Gastrocnemius medialis (tissue), 4 donors: ENCODE measurements at regions not wholly inside any gene's neighbourhood (a gene's known extent, or its start where the extent isn't known, plus 50 kb on each side); places are given as distances from the start of the nearest gene placed in this dataset.

Source experiments
- ATAC-seq, 2 donors: fragments of 150-250 bp; one replicate each; pipeline ENCODE4 v1.9.1; 2016
- DNase-seq, 2 donors: peaks; one replicate each; pipeline ENCODE4 v3.0.0-alpha.2; 2019
- H3K27ac ChIP-seq, 4 donors: fragments of 200-600 bp; sonication (generic); 1 replicate in 1 of 4; 2 replicates in 3 of 4; pipeline ENCODE4 v1.5.1; 2016 to 2018; ENCODE audit warnings: mild to moderate bottlenecking in 2 of 4, moderate library complexity in 1 of 4
- H3K27me3 ChIP-seq, 3 donors: fragments of 200-600 bp; sonication (generic) in 2 of 3; 1 replicate in 1 of 3; 2 replicates in 2 of 3; pipeline versions ENCODE4 v1.5.1 to v1.6.0; 2016 to 2019; ENCODE audit warnings: mild to moderate bottlenecking in 1 of 3, moderate library complexity in 1 of 3
- H3K36me3 ChIP-seq, 2 donors: fragments of 200-600 bp; sonication (generic) in 1 of 2; one replicate each; pipeline ENCODE4 v1.5.1; 2017 to 2018
- H3K4me1 ChIP-seq, 2 donors: fragments of 200-600 bp; sonication (generic) in 1 of 2; one replicate each; pipeline ENCODE4 v1.5.1; 2016 to 2017; ENCODE audit warnings: mild to moderate bottlenecking in 2 of 2
- H3K4me3 ChIP-seq, 4 donors: fragments of 200-600 bp; sonication (generic) in 3 of 4; 1 replicate in 1 of 4; 2 replicates in 3 of 4; pipeline ENCODE4 v1.5.1; 2016 to 2019; ENCODE audit warnings: mild to moderate bottlenecking in 2 of 4
- H3K9me3 ChIP-seq, 3 donors: fragments of 200-600 bp; sonication (generic) in 2 of 3; 1 replicate in 1 of 3; 2 replicates in 2 of 3; pipeline ENCODE4 v1.5.1; 2016 to 2019
- CTCF ChIP-seq, 5 experiments: fragments of 450-650 bp in 3 of 5; fragments of 200-600 bp in 2 of 5; sonication (generic) in 2 of 5; IDR thresholded peaks in 4 of 5; conservative IDR thresholded peaks in 1 of 5; 1 replicate in 4 of 5; 2 replicates in 1 of 5; pipeline ENCODE4 v1.5.1; 2016 to 2019; ENCODE audit warnings: antibody characterized with exemption in 5 of 5, mild to moderate bottlenecking in 3 of 5, moderate library complexity in 3 of 5
- POLR2A ChIP-seq, 2 donors: fragments of 450-650 bp; IDR thresholded peaks; one replicate each; pipeline ENCODE4 v1.6.1; 2017; ENCODE audit warnings: antibody characterized with exemption in 2 of 2, mild to moderate bottlenecking in 2 of 2, moderate library complexity in 2 of 2
- in situ Hi-C, 4 donors: fragments of 200-750 bp; cut with MboI; loops; one replicate each; pipeline versions ENCODE4 v1.15.0 to v1.8.0; 2017; ENCODE audit warnings: low sequenced_read_pairs in 4 of 4
- intact Hi-C: fragments of 100-400 bp; cut with DNase I; formaldehyde crosslinking; loops from one replicate; pipeline ENCODE4 v1.15.1; 2023; ENCODE audit warnings: low total_unique reads

DNA sequence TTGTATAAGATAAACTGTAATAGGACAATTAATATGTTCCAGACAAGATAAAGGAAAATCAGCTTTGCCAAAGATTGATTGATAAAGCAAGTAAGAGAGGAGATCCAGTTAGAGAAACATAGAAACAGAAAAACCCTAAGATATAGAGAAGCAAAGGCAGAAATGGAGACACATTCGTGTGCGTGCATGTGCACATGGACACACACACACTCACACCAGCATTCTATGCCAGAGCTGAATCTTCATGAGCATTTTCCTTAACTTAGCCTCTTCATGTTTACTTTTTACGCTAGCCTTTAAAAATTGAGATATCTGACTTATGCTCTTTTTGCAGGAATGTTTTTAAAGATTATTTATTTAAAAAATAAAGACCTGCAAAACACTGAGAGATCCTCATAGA is 168.5 kb upstream of the ATP2B1 start:
- TF ChIP-seq CTCF (IDR thresholded peaks at IDR 0.05 in 4 of 5, conservative IDR thresholded peaks at IDR 0.05 in 1 of 5) (no peak), POLR2A (IDR thresholded peaks at IDR 0.05) (no peak)

DNA sequence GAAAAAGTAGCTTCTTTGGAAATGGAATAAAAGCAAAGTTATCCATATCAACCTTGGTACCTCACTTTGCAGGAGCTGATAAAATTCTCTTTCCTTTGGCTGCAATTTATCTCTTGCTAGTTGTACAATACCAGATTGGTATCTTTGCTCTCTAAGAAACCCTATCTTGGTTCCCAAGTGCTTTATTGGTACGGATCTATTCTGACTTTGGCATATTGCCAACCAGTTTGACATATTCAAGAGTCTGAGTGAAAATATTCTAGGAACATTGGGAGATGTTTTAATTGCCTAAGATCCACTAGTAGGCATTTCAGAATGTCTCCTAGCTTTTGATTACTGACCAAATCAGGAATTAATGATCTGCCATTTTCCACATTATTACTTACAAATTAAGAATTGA is 167.2 kb upstream of the ATP2B1 start:
- Histone ChIP-seq H3K27ac (no peak overlapping the region), H3K36me3 (no peaks in the 10 kb centered on the region), H3K4me3 (no peak overlapping the region), H3K27me3 (no peaks in the 10 kb centered on the region), H3K4me1 (no peaks in the 10 kb centered on the region), H3K9me3 (no peaks in the 10 kb centered on the region)
- TF ChIP-seq POLR2A (IDR thresholded peaks at IDR 0.05) (no peak), CTCF (IDR thresholded peaks at IDR 0.05 in 4 of 5, conservative IDR thresholded peaks at IDR 0.05 in 1 of 5) (no peak)
- in situ Hi-C loops = no loop called here
- intact Hi-C loops = no loop called here
- DNase-seq (no peak), ATAC-seq (no peak)

More for the DNA sequence above, 168.5 kb upstream of the ATP2B1 start:
- no peak overlapping the region for H3K4me3 ChIP-seq
- no peak overlapping the region for H3K27ac ChIP-seq
- intact Hi-C loops (no loop called here), in situ Hi-C loops (no loop called here)
- no peaks in the 10 kb centered on the region for H3K27me3 ChIP-seq
- H3K36me3 ChIP-seq = no peaks in the 10 kb centered on the region
- no peaks in the 10 kb centered on the region for H3K4me1 ChIP-seq
- H3K9me3 ChIP-seq = no peaks in the 10 kb centered on the region
- no peak for ATAC-seq
- DNase-seq = no peak

GRCh38 chr12:89875225-89875624 is 166.6 kb upstream of the ATP2B1 start:
- no peaks in the 10 kb centered on the region for H3K27me3 ChIP-seq
- ATAC-seq = no peak
- TF ChIP-seq POLR2A (IDR thresholded peaks at IDR 0.05) = no peak
- no peak for DNase-seq
- no peaks in the 10 kb centered on the region for H3K9me3 ChIP-seq
- no peaks in the 10 kb centered on the region for H3K36me3 ChIP-seq
- in situ Hi-C loops = no loop called here
- H3K4me1 ChIP-seq = no peaks in the 10 kb centered on the region
- H3K27ac ChIP-seq = no peak overlapping the region
- intact Hi-C loops = no loop called here
- H3K4me3 ChIP-seq = no peak overlapping the region

- DNase-seq (no peak), ATAC-seq (no peak)
- no peak overlapping the region for H3K27ac ChIP-seq
- intact Hi-C loops = no loop called here
- no peaks in the 10 kb centered on the region for H3K9me3 ChIP-seq
- TF ChIP-seq POLR2A (IDR thresholded peaks at IDR 0.05) = no peak
- no peak for TF ChIP-seq CTCF (IDR thresholded peaks at IDR 0.05 in 4 of 5, conservative IDR thresholded peaks at IDR 0.05 in 1 of 5)
- no peaks in the 10 kb centered on the region for H3K36me3 ChIP-seq
- H3K27me3 ChIP-seq = no peaks in the 10 kb centered on the region
- in situ Hi-C loops = no loop called here
- H3K4me1 ChIP-seq = no peaks in the 10 kb centered on the region
- H3K4me3 ChIP-seq = no peak overlapping the region
Measured at GRCh38 chr12:89874146-89874545, 165.5 kb upstream of the ATP2B1 start.

DNA sequence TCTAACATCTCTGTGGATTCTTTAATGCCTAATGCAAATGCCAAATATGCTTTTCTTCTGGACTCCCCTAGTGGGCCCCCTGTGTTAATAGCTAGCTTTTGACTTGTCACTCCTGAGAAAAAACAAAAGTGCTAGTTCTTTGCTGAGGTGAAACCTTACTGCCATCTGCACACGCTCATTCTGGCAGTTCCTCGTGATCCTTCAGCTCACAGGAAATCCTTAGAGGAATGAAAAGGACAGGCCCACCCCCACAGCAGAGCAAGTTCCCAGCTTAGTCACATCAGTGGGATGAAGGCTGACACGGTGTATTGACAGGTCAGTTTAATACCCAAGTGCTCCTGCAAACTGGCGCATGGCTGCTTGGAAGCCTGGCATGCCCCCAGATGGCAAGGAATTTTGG is 165.1 kb upstream of the ATP2B1 start:
- H3K27ac ChIP-seq = no peak overlapping the region
- ATAC-seq (no peak), DNase-seq (no peak)
- intact Hi-C loops = no loop called here
- no peaks in the 10 kb centered on the region for H3K27me3 ChIP-seq
- no peaks in the 10 kb centered on the region for H3K36me3 ChIP-seq
- TF ChIP-seq POLR2A (IDR thresholded peaks at IDR 0.05) (no peak), CTCF (IDR thresholded peaks at IDR 0.05 in 4 of 5, conservative IDR thresholded peaks at IDR 0.05 in 1 of 5) (no peak)
- H3K9me3 ChIP-seq = no peaks in the 10 kb centered on the region
- no peaks in the 10 kb centered on the region for H3K4me1 ChIP-seq
- no peak overlapping the region for H3K4me3 ChIP-seq
- in situ Hi-C loops = no loop called here
